ENCODE measurements at regions not wholly inside any gene's neighbourhood (a gene's known extent, or its start where the extent isn't known, plus 50 kb on each side); places are given as distances from the start of the nearest gene placed in this dataset.

GRCh38 chr12:105423237-105423636, 92.7 kb downstream of the C12orf75 start:
- DNase-seq (ENCODE audit: extremely low spot score) = no peak
- no peaks in the 10 kb centered on the region for H3K9me3 ChIP-seq
- TF ChIP-seq CTCF (IDR thresholded peaks at IDR 0.05) (no peak), POLR2A (IDR thresholded peaks at IDR 0.05; ENCODE audit: low read depth) (no peak), POLR2AphosphoS5 (IDR thresholded peaks at IDR 0.05) (no peak), EP300 (IDR thresholded peaks at IDR 0.05) (no peak)
- intact Hi-C loops (cut with DNase I) = loop anchor here (5.0 to 10.0 kb wide), 4 partner anchors 282 to 859 kb away; partner anchors contain the start of gene NUAK1
- no peak overlapping the region for H3K27ac ChIP-seq (replicated peaks in 1 of 4)
- no peak overlapping the region for H3K4me3 ChIP-seq
- H3K27me3 ChIP-seq = peaks cover 0 to 8% (median 0%) of the 10 kb centered on the region in 4 donors
- H3K36me3 ChIP-seq = no peaks in the 10 kb centered on the region
- no peaks in the 10 kb centered on the region for H3K4me1 ChIP-seq

GRCh38 chr12:105423921-105424320, 93.4 kb downstream of the C12orf75 start:
- intact Hi-C loops (cut with DNase I) = loop anchor here (5.0 to 10.0 kb wide), 4 partner anchors 281 to 858 kb away; partner anchors contain the start of gene NUAK1
- Histone ChIP-seq H3K9me3 (no peaks in the 10 kb centered on the region), H3K27ac (replicated peaks in 1 of 4) (no peak overlapping the region), H3K36me3 (no peaks in the 10 kb centered on the region), H3K4me1 (no peaks in the 10 kb centered on the region), H3K4me3 (no peak overlapping the region), H3K27me3 (peaks cover 0 to 8% (median 0%) of the 10 kb centered on the region in 4 donors)
- 97% methylated on average over 7 of the region's 7 CpGs for WGBS
- TF ChIP-seq POLR2AphosphoS5 (IDR thresholded peaks at IDR 0.05) = no peak
- TF ChIP-seq CTCF (IDR thresholded peaks at IDR 0.05) = no peak
- TF ChIP-seq POLR2A (IDR thresholded peaks at IDR 0.05; ENCODE audit: low read depth) = no peak
- no peak for TF ChIP-seq EP300 (IDR thresholded peaks at IDR 0.05)
- DNase-seq (ENCODE audit: extremely low spot score) = no peak

GRCh38 chr12:105425254-105426174, 95.0 kb downstream of the C12orf75 start:
- Histone ChIP-seq H3K27ac (replicated peaks in 1 of 4) (no peak overlapping the region), H3K36me3 (no peaks in the 10 kb centered on the region), H3K9me3 (no peaks in the 10 kb centered on the region), H3K27me3 (peaks cover 0 to 8% (median 0%) of the 10 kb centered on the region in 4 donors), H3K4me1 (no peaks in the 10 kb centered on the region), H3K4me3 (no peak overlapping the region)
- intact Hi-C loops (cut with DNase I) = loop anchor here (10.0 kb wide), 1 partner anchor 279 kb away; no protein-coding TSS in a partner anchor
- no peak for DNase-seq (ENCODE audit: extremely low spot score)
- TF ChIP-seq POLR2AphosphoS5 (IDR thresholded peaks at IDR 0.05) = no peak
- TF ChIP-seq EP300 (IDR thresholded peaks at IDR 0.05) = no peak
- TF ChIP-seq CTCF (IDR thresholded peaks at IDR 0.05) = no peak
- WGBS = 84% methylated on average over 6 of the region's 7 CpGs

- no peaks in the 10 kb centered on the region for H3K36me3 ChIP-seq
- TF ChIP-seq EP300 (IDR thresholded peaks at IDR 0.05) (no peak), CTCF (IDR thresholded peaks at IDR 0.05) (no peak)
- peaks cover 0 to 8% (median 0%) of the 10 kb centered on the region in 4 donors for H3K27me3 ChIP-seq
- no peak for DNase-seq (ENCODE audit: extremely low spot score)
- H3K4me1 ChIP-seq = no peaks in the 10 kb centered on the region
- H3K9me3 ChIP-seq = no peaks in the 10 kb centered on the region
- intact Hi-C loops (cut with DNase I) = loop anchor here (10.0 kb wide), 1 partner anchor 278 kb away; no protein-coding TSS in a partner anchor
- WGBS = 100% methylated on average over 3 of the region's 3 CpGs
- H3K4me3 ChIP-seq = no peak overlapping the region
- no peak overlapping the region for H3K27ac ChIP-seq (replicated peaks in 1 of 4)
These were observed 96.3 kb downstream of the C12orf75 start for GRCh38 chr12:105426766-105427165.

Measured in esophagus muscularis mucosa (tissue), 4 donors.